ENCODE measurements at regions not wholly inside any gene's neighbourhood (a gene's known extent, or its start where the extent isn't known, plus 50 kb on each side); places are given as distances from the start of the nearest gene placed in this dataset.

- ATAC-seq (no peak), DNase-seq (ENCODE audit: missing footprints) (no peak)
- intact Hi-C loops (cut with DNase I) = no loop called here
Observed at GRCh38 chr1:8111560-8111959, 85.5 kb upstream of the ERRFI1 start.

GRCh38 chr1:8109216-8109615 lies 83.1 kb upstream of the ERRFI1 start:
- intact Hi-C loops (cut with DNase I) = no loop called here
- DNase-seq (ENCODE audit: missing footprints) = no peak
- ATAC-seq = no peak

GRCh38 chr1:8107897-8108296 lies 81.8 kb upstream of the ERRFI1 start:
- intact Hi-C loops (cut with DNase I) = no loop called here
- no peak for ATAC-seq
- no peak for DNase-seq (ENCODE audit: missing footprints)

- ATAC-seq (no peak), DNase-seq (ENCODE audit: missing footprints) (no peak)
- intact Hi-C loops (cut with DNase I) = no loop called here
Observed at GRCh38 chr1:8104278-8105236, 78.4 kb upstream of the ERRFI1 start.

GRCh38 chr1:8097908-8098307 lies 71.8 kb upstream of the ERRFI1 start:
- DNase-seq (ENCODE audit: missing footprints) (no peak), ATAC-seq (no peak)
- intact Hi-C loops (cut with DNase I) = no loop called here

GRCh38 chr1:8097077-8097799 lies 71.1 kb upstream of the ERRFI1 start:
- DNase-seq (ENCODE audit: missing footprints) (no peak), ATAC-seq (no peak)
- intact Hi-C loops (cut with DNase I) = no loop called here

- no peak for ATAC-seq
- DNase-seq (ENCODE audit: missing footprints) = no peak
- intact Hi-C loops (cut with DNase I) = no loop called here
Observed at GRCh38 chr1:8096105-8097011, 70.2 kb upstream of the ERRFI1 start.

- no peak for DNase-seq (ENCODE audit: missing footprints)
- ATAC-seq = no peak
- intact Hi-C loops (cut with DNase I) = no loop called here
Observed at GRCh38 chr1:8095584-8095983, 69.5 kb upstream of the ERRFI1 start.

- intact Hi-C loops (cut with DNase I) = no loop called here
- peak; percentile 34 for ATAC-seq
Observed at GRCh38 chr1:8094481-8095241, 68.6 kb upstream of the ERRFI1 start.

GRCh38 chr1:8093221-8093980 lies 67.3 kb upstream of the ERRFI1 start:
- ATAC-seq (no peak), DNase-seq (ENCODE audit: missing footprints) (no peak)
- intact Hi-C loops (cut with DNase I) = no loop called here

More at GRCh38 chr1:8094481-8095241, 68.6 kb upstream of the ERRFI1 start:
- DNase-seq (ENCODE audit: missing footprints) = no peak

- intact Hi-C loops (cut with DNase I) = no loop called here
- DNase-seq (ENCODE audit: missing footprints) (no peak), ATAC-seq (no peak)
Observed at GRCh38 chr1:8092657-8093056, 66.5 kb upstream of the ERRFI1 start.

- DNase-seq (ENCODE audit: missing footprints) = no peak
- no peak for ATAC-seq
- intact Hi-C loops (cut with DNase I) = no loop called here
Observed at GRCh38 chr1:8091691-8092090, 65.6 kb upstream of the ERRFI1 start.

GRCh38 chr1:8090241-8090702 lies 64.2 kb upstream of the ERRFI1 start:
- intact Hi-C loops (cut with DNase I) = no loop called here
- ATAC-seq = no peak
- no peak for DNase-seq (ENCODE audit: missing footprints)

GRCh38 chr1:8089535-8090228 lies 63.6 kb upstream of the ERRFI1 start:
- no peak for ATAC-seq
- intact Hi-C loops (cut with DNase I) = no loop called here
- DNase-seq (ENCODE audit: missing footprints) = no peak

- no peak for DNase-seq (ENCODE audit: missing footprints)
- intact Hi-C loops (cut with DNase I) = no loop called here
Observed at GRCh38 chr1:8086055-8086454, 59.9 kb upstream of the ERRFI1 start.

GRCh38 chr1:8084913-8085312 lies 58.8 kb upstream of the ERRFI1 start:
- intact Hi-C loops (cut with DNase I) = loop anchor here (5.0 kb wide), 1 partner anchor 32 kb away; no protein-coding TSS in a partner anchor
- DNase-seq (ENCODE audit: missing footprints) = no peak
- ATAC-seq = no peak

More at GRCh38 chr1:8086055-8086454, 59.9 kb upstream of the ERRFI1 start:
- no peak for ATAC-seq
